ENCODE measurements at regions not wholly inside any gene's neighbourhood (a gene's known extent, or its start where the extent isn't known, plus 50 kb on each side); places are given as distances from the start of the nearest gene placed in this dataset.

DNA sequence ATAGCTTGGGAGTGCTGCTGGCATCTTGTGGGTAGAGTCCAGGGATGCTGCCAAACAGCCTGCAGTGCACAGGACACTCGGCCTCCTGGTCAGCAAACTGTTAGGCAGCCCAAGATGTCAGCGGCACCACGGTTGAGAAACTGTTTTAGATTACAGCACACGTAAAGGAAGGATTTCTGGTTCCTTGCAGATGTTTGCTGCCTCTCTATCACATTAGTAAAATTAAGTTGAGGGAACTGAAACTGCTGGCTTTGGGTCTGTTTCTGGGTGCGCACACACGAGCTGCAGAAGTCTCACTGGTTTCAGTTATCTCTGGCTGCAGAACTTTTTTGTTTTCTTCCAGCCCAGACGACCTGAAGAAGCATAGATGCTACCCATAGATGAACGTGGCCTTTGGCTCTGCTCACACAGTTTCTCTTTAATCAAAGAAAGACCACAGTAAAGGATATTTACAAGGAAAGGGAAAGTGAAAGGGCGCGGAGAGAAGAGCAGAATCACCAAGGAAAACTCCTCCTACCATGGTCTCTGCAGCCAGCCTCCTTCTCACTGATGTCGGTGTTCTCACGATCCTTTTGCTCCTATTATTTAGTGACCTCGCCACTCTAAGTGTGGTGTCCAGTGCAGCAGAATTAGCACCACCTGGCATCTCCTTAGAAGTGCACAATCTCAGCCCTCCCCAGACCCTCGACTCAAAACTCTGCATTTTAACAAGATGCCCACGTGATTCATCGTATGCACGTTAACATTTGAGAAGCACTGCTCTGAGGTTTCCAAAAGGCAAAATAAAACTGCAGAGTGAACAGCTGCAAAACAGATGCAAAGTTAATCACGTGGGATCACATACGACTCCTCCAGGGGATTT lies 50.6 kb upstream of the AKAP13 start:
- no peaks in the 10 kb centered on the region for H3K9me3 ChIP-seq (replicated peaks in 1 of 3)
- 11 to 29% (median 16%) methylated on average over 19 of the region's 19 CpGs for WGBS, 4 donors
- intact Hi-C loops (cut with DNase I): loop anchor here in 1 of 2 donors (10.0 kb wide), 1 partner anchor 85 kb away; no protein-coding TSS in a partner anchor
- peak overlapping the region; percentile 19 to 90 (median 78) for H3K27ac ChIP-seq
- no peaks in the 10 kb centered on the region for H3K27me3 ChIP-seq
- H3K36me3 ChIP-seq (replicated peaks in 1 of 2): no peaks in the 10 kb centered on the region
- DNase-seq: peak in 5 of 7 donors; percentile 30 to 67 (median 50)
- TF ChIP-seq POLR2A (IDR thresholded peaks at IDR 0.05): peak in 1 of 2 donors; percentile 18
- no peak for TF ChIP-seq CTCF (IDR thresholded peaks at IDR 0.05)
- peaks cover 11 to 23% of the 10 kb centered on the region in 2 donors for H3K4me1 ChIP-seq (replicated peaks in 1 of 2)
- H3K4me3 ChIP-seq: peak overlapping the region in 3 of 4 donors; percentile 26 to 63 (median 38)

Small RNA genes lying in the stretch of these regions (small RNA-seq; reads per million reads assigned to genes)
- 0 reads per million in 2 donors for gene RN7SL428P
